GM19463 (cell line): ENCODE measurements at regions not wholly inside any gene's neighbourhood (a gene's known extent, or its start where the extent isn't known, plus 50 kb on each side); places are given as distances from the start of the nearest gene placed in this dataset.

Experiments used
- ATAC-seq: cut with Tn5 transposase; IDR thresholded peaks from one replicate; pipeline ENCODE4 v1.9.1; 2021; ENCODE audit warnings: mild to moderate bottlenecking, moderate library complexity; ENCODE audit not compliant: unreplicated experiment

GRCh38 chr11:111444040-111444439 is 65.0 kb upstream of the POU2AF1 start:
- ATAC-seq: no peak

GRCh38 chr11:111443640-111444039 is 64.6 kb upstream of the POU2AF1 start:
- no peak for ATAC-seq

- ATAC-seq: no peak
Observed at GRCh38 chr11:111443032-111443431, 64.0 kb upstream of the POU2AF1 start.

- ATAC-seq: no peak
Observed at GRCh38 chr11:111441443-111441842, 62.4 kb upstream of the POU2AF1 start.

GRCh38 chr11:111440416-111441205 is 61.5 kb upstream of the POU2AF1 start:
- ATAC-seq: no peak

GRCh38 chr11:111439901-111440300 is 60.8 kb upstream of the POU2AF1 start:
- no peak for ATAC-seq

GRCh38 chr11:111438846-111439520 is 59.9 kb upstream of the POU2AF1 start:
- ATAC-seq: peak; percentile 49

- ATAC-seq: no peak
Observed at GRCh38 chr11:111438168-111438567, 59.1 kb upstream of the POU2AF1 start.

- no peak for ATAC-seq
Observed at GRCh38 chr11:111435046-111435698, 56.1 kb upstream of the POU2AF1 start.

- ATAC-seq: peak; percentile 76
Observed at GRCh38 chr11:111429066-111429506, 50.0 kb upstream of the POU2AF1 start.
